GM18951 (cell line): ENCODE measurements at regions not wholly inside any gene's neighbourhood (a gene's known extent, or its start where the extent isn't known, plus 50 kb on each side); places are given as distances from the start of the nearest gene placed in this dataset.

ENCODE experiments used
- POLR2A ChIP-seq: IDR thresholded peaks from 4 replicates; pipeline ENCODE4 v1.6.1; 2011; ENCODE audit warnings: mild to moderate bottlenecking; ENCODE audit not compliant: insufficient read length, insufficient read depth; ENCODE audit errors: extremely low read depth
- in situ Hi-C: fragments of 300-500 bp; cut with MboI; formaldehyde crosslinking; loops from one replicate; pipeline ENCODE4 v1.12.0; 2022; ENCODE audit warnings: low sequenced_read_pairs, mixed read lengths, inconsistent platforms; ENCODE audit not compliant: unreplicated experiment

DNA sequence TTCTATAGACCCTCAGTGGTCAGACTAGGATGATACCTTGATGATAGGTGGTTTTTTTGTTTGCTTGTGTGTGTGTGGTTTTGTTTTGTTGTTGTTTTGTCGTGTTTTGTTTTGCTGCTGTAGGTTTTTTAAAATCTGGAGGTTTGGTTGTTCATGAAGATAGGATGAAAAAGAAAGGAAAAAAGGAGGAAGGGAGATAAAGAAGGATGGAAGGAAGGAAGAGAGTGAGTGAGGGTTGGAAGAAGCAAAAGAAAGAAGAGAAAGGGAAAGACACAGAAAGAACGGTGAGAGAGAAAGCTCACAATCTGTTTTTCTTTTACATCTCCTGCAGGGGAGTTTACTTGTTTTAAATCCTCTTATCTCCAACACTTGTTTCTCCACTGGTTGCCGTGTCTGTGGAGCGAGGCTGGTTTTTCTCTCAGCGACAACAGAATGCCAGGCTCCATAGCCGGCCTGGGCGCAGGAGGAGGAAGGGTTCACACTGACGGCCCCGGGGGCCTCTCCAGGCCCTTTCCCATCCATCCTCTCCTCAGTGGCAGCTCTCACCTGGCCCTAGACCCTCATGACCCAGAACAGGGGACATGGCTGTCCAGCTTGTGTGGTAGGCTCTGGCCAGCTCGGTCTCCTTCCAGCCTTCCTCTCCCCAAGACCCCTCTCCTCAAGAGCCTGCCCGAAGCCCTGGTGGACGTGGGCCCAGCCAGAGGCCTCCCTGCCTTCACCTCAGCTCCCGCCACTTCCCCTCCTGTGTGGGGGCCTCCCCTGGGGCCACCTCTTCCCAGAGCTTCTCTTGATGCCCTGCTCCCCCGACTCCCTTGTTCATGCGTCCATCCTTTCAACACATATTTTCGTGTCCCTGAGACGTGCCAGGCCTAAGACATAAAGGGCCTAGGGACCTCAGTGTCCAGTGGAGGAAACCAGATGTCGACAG is 168.4 kb downstream of the VEGFA start:
- in situ Hi-C loops: no loop called here

DNA sequence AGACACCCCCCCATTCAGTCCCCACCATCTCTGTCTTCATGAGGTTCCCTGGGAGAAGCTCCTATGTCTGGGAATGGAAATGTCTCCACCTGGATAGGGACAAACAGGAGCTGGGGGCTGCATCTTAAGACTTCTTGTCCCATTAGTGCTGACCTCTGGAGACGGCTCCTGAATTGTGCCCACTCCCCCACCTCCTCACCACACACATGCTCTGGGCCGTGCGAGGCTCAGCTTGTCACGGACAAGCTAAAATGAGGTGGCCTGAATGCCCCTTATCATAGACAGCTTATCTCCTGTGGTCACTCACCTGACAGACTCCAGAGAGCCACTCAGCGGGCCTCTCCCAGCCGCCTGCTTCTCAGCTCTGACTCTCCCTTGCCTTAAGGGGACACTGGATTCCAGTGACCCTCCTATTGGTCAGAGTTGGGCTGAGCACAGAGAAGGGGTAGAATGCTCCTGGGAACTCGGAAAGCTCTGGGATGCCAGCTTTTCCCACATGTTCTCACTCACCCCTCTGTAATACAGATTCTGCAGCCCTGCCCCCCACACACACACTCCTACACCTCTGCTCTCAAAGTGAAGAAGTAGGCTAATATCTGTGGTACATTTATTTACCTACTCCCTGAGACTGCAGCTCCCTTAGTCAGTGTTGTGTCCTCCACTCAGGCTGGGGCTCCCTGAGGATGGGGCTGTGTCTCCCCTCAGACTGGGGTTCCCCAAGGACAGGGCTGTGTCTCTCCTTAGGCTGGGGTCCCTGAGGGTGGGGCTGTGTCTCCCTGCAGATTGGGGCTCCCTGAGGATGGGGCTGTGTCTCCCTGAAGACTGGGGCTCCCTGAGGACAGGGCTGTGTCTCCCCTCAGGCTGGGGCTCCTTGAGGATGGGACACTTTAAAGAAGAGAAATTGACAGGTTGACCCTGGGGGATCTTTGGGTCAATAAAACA is 167.5 kb downstream of the VEGFA start:
- in situ Hi-C loops: no loop called here
- TF ChIP-seq POLR2A: no peak

More for the DNA sequence above, 168.4 kb downstream of the VEGFA start:
- no peak for TF ChIP-seq POLR2A

DNA sequence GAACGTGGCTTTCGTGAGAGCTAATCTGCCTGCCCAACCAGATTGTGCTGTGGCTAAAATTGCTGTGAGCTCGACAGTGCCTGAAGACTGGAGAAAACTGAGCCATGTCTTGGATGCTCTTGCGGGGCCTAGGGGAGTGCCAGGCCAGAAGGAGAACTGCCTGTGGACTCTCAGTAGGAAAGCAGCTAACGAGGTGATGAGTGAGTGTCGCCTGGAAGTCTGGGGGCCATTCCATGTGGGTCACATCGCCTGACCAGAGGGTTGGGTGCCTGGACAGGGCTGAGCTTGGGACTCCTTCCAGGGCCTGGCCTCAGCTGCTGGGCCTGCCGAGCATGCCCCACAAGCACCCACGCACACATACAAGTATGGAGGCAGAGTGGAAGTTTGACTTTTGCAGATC is 166.5 kb downstream of the VEGFA start:
- in situ Hi-C loops: no loop called here
- TF ChIP-seq POLR2A: no peak

DNA sequence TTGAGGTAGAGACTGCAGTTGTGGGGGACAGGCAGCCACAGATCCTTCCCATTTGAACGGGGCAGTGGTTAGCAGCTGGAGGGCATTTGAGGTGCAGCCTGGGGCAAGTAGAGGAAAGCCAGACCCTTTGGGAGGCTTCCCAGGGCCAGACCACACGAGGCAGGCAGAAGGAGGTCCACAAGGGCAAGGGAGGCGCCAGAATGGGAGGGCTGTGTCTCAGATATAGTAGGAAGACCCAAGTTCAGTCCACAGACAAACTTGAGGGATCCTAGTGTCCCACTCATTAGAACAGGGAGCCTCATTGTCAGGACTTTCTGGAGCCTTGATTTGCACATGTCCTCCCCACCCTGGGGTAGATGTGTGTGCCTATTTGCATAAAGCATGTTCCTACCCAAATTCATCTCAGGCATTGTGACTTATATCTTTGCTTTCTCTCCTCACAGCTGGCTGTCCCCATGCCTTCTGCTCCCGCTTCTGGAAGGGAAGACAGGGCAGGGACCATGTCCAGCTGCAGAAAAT is 166.0 kb downstream of the VEGFA start:
- TF ChIP-seq POLR2A: no peak
- in situ Hi-C loops: no loop called here

DNA sequence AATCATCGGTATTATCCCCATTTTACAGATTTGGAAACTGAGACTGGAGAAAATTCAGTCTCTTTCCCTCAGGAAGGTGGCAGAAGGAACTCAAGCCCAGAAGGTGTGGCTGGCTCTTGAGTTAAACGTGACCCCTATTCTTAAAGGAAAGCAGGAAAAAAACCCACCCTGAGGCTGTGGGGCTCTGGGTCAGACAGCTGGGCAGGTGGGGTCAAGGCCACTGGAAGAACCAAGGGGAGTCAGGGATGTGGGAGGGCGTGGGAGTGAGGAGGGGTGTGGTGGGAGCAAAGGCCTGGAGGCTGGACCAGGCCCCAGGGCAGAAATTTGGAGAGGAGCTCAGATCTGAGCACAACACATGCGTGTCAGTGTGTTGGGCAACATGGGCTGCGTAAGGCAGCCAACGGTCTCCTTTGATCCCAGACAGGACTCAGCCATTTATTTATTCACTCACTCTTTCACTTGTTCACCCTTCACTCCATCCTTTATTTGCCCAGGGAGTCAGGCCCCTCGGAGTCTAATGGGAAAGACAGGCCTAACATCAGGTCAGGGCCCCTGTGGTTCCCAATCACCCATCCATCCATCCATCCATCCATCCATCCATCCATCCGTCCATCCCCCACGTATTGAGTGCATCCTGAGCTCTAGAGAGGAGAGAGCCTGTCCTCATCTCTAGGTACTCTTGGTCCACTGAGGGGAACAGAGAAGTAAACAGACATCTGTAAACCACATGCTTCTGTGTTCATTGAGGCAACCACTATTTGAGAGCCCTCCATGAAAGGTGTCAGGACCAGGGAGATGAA is 165.0 kb downstream of the VEGFA start:
- TF ChIP-seq POLR2A: no peak
- in situ Hi-C loops: no loop called here

DNA sequence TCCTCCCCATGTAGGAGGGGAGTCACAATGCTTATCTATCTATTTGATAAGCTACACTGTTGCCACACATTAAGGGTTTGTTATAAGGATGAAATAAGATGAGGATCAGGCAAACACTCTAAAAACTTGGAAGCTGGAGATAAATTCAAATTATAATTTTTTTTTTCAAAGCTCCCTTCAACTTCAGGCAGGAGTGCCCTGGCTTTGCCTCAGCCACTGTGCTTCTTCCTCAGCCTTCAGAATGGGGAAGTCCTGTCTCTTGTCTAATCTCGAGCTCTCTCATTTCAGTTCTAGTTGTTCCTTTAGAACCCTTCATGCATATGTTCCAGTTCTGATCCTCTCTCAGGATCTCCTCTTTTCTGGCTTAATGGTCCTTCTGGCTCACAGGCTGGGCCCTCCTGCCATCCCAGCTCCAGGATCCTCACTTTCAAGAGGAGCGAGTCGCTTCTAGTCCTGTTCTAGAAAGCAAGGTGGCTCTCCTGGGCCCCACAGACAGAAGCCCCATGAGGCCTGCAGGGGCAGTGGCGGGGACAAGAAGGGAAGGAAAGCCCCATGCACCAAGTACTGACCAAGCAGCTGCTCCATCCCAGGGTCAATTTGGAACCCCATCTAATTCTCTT is 164.3 kb downstream of the VEGFA start:
- in situ Hi-C loops: no loop called here
- TF ChIP-seq POLR2A: no peak

DNA sequence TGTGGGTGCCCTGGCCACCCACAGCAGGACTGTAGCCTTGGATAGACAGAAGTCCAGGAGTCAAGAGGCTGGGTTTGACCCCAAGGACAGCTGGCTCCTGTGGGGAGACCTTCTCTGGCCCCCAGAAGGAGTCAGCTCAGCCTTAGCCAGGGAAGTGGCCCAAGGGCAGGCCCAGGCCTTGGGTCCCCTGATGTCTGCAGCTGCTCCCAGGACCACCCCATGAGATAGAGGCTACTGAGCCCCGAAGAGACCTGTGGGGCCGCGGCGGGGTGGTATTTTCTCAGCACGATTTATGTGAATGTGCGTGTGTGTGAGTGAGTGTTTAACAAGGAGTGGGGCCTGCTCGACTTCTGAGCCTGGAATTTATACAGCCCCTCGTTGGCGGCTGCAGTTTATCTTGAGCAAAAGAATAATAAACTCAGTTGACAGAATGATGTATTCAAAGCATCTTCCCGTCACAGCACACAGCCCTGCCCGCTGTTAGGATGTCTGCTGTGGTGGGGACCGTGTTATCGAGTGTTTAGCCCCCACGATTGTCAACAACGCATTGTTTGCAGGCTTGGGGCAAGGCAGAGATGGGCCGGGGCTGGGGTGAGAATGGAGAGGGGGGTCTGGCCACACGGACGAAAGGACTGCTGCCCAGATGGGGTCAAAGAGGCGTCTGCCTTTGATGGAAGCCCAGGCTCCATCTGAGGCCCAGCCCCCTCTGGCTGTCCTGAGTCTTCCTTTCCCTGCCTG is 163.3 kb downstream of the VEGFA start:
- in situ Hi-C loops: no loop called here
- no peak for TF ChIP-seq POLR2A

DNA sequence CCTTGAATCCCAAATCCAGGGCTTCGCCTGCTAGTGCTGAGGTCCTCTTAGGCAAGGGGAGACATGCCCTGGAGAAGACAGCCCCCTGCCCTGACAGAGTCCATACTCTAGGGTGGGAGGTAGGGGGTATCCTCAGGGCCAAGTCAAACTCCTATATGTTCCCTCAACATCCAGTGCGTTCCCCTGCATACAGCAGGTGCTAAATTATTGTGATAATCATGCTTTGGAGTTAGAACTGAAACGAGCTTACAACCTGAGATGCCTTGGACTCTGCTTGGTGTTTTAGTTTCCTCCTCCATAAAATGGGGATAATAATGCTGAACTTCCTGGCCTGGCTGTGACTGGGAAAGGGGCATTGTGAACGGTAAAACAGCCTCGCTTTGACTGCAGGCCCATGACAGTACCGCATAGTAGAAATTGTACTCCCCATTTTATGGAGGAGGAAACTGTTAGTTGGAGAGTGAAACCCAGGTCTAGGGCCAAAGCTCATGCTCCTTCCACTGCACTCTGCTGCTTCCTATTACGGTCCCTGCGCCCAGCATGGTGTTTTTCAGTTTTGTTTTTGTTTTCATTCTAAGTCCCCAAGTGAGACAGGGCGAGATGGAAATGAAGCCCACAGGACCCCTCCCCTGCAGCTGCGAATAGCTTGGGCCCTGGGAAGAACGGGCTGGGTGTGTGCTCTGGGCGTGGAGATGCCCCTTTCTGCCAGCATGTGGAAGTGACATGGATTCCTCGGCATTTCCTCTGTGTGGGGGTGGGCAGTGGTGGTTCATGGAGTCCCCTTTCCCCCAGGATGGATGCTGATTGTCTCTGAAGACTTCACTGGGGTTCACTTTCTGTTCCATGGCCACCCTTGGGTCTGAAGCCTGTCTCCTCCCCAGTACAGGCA is 162.5 kb downstream of the VEGFA start:
- in situ Hi-C loops: no loop called here
- TF ChIP-seq POLR2A: no peak

DNA sequence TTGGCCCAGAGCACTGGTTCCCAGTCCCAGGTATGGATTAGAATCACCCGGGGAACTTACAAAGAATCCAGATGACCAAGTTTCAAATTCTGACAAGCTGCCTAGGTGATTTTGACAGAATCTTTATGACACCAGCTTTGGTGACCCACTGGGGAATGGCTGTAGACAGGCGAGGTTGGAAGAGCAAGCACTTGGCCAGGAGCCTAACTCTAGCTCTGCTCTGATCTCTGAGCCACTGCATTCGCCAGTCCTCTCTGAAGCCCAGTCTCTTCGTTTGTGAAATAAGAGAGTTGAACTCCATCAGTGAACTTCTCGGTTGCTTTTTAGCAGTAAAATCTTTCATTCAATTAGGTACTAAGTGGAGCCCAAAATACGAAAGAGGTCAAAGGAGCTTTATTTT is 161.2 kb downstream of the VEGFA start:
- TF ChIP-seq POLR2A: no peak
- in situ Hi-C loops: no loop called here

DNA sequence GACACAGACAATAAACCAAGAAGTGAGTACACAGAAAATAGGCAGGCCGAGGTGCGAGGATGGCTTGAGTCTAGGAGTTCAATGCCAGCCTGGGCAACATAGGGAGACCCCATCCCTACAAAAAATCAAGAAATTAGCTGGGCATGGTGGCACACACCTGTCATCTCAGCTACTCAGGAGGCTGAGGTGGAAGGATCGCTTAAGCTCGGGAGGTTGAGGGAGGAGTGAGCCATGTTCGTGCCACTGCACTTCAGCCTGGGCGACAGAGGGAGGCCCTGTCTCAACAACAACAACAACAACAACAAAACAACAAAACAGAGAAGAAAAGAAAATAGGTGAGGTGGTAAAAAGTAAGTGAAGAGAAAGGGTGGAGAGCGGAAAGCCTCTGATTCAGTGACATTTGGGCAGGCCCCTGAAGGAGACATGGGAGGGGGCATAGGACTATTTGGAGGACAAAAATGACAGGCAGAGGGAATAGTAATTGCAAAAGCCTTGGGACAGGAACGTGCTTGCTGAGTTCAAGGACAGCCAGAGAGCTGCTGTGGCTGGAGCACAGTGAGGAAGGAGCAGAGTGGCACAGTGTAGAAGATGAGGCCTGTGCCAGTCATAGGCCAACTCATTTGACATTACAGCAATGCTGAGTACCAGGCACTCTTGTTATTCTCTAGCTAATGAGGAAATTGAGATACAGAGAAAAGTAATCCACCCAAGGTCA is 160.6 kb downstream of the VEGFA start:
- no peak for TF ChIP-seq POLR2A
- in situ Hi-C loops: no loop called here
